GM12873 (cell line): ENCODE measurements at regions not wholly inside any gene's neighbourhood (a gene's known extent, or its start where the extent isn't known, plus 50 kb on each side); places are given as distances from the start of the nearest gene placed in this dataset.
A peak's percentile ranks its signal among the peaks of the same experiment; 100 is the strongest.

Source experiments
- TF ChIP-seq, protein P1 (sequence below): IDR thresholded peaks from 2 replicates; pipeline ENCODE4 v1.5.1; 2012; ENCODE audit warnings: low read depth, mild to moderate bottlenecking, moderate library complexity, low read length, control low read depth; ENCODE audit not compliant: insufficient read depth; ENCODE audit errors: missing control alignments

DNA sequence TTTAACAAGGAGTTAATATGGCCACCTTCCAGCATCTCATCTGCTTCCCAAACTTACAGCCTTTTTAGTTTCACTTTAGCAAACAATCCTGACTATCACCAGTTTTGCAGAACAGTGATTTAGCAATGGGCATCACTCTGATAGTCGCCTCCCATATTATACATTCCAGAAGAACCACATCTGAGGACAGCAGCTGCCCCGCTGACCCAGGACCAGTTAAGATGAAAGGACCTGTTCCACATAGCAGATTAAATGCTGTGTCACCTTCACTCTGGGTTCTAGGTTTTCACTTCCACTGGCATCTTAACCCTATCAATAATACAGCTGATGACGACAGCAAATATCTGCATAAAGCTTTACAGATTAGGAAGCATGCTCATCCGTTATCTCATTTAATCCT is 99.8 kb downstream of the TRIM69 start:
- TF ChIP-seq, protein P1, sequence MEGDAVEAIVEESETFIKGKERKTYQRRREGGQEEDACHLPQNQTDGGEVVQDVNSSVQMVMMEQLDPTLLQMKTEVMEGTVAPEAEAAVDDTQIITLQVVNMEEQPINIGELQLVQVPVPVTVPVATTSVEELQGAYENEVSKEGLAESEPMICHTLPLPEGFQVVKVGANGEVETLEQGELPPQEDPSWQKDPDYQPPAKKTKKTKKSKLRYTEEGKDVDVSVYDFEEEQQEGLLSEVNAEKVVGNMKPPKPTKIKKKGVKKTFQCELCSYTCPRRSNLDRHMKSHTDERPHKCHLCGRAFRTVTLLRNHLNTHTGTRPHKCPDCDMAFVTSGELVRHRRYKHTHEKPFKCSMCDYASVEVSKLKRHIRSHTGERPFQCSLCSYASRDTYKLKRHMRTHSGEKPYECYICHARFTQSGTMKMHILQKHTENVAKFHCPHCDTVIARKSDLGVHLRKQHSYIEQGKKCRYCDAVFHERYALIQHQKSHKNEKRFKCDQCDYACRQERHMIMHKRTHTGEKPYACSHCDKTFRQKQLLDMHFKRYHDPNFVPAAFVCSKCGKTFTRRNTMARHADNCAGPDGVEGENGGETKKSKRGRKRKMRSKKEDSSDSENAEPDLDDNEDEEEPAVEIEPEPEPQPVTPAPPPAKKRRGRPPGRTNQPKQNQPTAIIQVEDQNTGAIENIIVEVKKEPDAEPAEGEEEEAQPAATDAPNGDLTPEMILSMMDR, result no peak

- TF ChIP-seq, protein P1, result peak; percentile 98
These were observed 103.1 kb upstream of the TERB2 start for GRCh38 chr15:44853304-44853950.

DNA sequence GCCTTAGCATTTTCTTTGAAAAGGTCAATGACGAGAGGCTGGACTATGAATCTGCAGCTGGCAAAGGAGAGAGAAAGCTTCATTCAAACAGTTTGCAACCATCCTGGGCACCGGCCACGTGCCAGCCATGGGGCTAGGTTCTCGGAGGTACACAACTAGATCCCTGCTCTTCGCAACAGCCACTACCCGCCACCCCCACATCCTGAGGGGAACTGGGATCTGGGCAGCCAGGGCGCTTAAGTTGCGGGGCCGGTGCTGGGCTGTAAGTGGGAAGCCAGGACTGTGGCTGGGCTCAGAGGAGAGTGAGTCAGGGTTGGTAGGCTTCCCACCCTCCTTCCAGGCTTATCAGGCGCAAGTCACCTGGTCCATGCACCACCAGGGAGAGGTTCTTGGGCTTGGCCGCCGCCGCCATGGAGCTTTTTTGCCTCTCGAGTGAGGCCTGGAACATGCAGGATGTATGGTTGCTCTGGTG is 95.0 kb upstream of the TERB2 start:
- TF ChIP-seq, protein P1, result no peak

DNA sequence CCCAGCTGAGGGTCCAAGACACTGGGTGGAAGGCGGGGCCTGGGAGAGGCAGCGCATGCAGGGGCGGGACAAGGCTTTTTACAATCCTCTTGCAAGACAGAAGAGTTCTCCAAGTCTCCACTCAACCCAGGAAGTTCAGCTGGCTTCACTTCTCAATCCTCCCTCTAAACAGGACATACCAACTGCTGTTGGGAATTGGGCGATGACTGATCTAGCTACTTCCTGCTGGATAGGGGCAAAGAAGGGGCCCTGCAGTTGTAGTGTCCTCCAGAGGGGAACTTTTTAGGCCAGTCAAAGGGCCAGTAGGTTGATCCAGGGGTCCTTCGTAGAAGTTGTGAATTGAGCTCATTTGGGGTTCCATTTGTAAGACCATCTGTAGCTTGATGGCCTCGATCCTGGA is 94.6 kb upstream of the TERB2 start:
- TF ChIP-seq, protein P1, result no peak

DNA sequence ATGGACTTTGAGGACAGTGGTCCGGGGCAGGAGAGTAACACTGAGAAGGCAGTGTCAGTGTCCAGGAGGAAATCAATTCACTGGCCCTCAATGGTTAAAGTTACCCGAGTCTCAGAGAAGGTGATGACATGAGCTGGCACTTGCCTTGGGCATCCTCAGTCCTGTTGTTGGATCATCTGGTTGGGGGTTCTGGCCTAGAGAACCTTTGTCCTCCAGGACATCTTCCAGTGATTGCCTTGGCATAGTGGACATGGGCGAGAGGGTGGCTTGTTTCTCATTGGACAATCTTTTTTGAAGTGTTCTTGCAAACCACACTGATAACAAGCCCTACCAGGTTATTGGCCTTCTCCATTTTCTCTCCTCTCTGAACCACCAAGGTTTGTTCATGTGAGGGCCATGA is 83.4 kb upstream of the TERB2 start:
- TF ChIP-seq, protein P1, result no peak

DNA sequence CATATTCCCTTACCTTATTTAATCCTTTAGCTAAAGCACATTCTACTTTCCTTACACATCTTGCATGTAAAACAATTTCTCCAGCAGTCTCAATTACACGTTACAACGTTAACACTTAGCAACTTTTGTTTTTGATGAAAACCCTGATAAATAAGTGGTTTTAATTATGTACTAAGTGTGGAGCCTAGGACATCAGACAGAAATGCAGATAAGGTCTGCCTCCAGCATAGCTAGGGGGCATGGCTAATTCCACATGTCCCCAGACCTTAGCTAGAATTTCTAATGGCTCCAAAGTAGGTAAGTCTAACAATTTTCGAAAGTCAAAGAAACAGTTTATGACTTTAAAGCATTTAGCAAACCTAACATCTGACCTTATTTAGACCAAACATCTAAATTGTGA is 77.4 kb upstream of the TERB2 start:
- TF ChIP-seq, protein P1, result no peak

DNA sequence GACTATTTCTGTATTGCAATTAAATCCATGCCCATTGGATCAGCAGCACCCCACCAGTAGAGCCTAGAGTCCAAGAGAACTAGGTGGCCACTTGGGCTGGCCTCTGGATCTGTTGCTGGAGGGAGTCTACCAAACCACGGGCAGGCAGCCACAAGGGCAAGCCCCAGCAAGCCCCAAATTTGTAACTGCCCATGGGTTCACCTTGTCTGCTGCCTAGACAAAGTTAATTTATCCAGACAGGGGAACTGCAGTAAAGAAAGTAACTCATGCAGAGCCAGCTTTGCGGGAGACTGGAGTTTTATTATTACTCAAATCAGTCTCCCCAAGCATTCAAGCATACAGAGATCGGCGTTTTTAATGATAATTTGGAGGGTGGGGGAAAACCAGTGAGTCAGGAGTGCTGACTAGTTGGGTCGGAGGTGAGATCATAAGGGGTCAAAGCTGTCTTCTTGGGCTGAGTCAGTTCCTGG is 74.0 kb upstream of the TERB2 start:
- TF ChIP-seq, protein P1, result no peak
